NAMALWA (cell line): ENCODE measurements at regions not wholly inside any gene's neighbourhood (a gene's known extent, or its start where the extent isn't known, plus 50 kb on each side); places are given as distances from the start of the nearest gene placed in this dataset.
"Not testable (repeated sequence)": the region's sequence is repeated elsewhere in the genome, so short reads cannot be mapped to it uniquely, and the experiment has no call there.

ENCODE experiments used
- DNase-seq: peaks from one replicate; pipeline ENCODE4 v3.0.0-alpha.2; 2015; ENCODE audit warnings: low spot score

GRCh38 chr6:10180138-10181074 is 234.5 kb downstream of the TFAP2A start:
- DNase-seq: no peak

- DNase-seq: no peak
Observed at GRCh38 chr6:10177704-10178103, 237.2 kb downstream of the TFAP2A start.

GRCh38 chr6:10175362-10175761 is 239.5 kb downstream of the TFAP2A start:
- no peak for DNase-seq

DNA sequence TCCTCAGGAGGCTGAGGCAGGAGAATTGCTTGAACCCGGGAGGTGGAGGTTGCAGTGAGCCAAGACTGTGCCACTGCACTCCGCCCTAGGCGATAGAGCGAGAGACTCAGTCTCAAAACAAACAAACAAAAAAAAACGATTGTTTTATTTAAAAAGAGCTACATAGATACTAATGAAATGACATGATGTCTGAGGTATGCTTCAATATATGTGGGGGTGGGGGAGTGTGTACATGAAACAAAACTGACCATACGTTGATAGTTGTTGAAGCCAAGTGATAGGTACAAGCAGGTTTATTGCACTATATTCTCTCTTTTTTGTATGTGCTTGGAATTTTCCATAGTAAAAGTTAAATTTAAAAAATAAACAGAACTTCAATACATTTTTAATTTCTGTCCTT is 240.1 kb downstream of the TFAP2A start:
- no peak for DNase-seq

GRCh38 chr6:10174056-10174455 is 240.8 kb downstream of the TFAP2A start:
- DNase-seq: no peak

GRCh38 chr6:10171706-10172105 is 243.2 kb downstream of the TFAP2A start:
- not testable (repeated sequence) for DNase-seq

DNA sequence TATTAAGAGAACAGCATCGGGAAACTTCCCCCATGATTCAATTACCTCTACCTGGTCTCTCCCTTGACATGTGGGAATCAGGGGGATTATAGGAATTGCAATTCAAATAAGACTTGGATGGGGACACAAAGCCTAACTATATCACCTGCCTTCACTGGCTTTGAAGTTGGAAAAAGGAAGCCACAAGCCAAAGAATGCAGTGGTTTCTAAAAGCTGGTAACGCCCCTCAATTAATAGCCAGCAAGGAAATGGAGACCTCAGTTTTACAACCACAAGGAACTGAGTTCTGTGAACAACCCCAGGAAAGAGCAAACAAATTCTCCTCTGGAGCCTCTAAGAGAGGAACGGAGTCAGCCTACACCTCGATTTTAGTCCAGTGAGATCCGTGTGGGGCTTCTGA is 244.1 kb downstream of the TFAP2A start:
- no peak for DNase-seq

DNA sequence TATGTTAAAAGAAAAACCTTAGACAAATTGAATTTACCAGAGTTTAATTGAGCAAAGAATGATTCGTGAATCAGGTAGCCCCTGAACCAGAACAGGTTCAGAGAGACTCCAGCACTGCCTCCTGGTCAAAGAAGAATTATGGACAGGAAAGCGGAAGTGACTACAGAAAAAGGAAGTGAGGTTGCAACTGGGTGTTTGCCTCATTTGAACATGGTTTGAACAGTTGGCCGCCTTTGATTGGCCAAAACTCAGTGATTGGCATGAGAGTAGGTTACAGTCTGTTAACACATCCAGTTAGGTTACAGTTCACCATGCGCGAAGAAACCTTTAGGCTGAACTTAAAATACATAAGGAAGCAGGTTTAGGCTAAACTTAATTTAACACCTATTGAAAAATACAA is 248.8 kb downstream of the TFAP2A start:
- peak; percentile 47 for DNase-seq

GRCh38 chr6:10163203-10163962 is 251.5 kb downstream of the TFAP2A start:
- no peak for DNase-seq

GRCh38 chr6:10156875-10157274 is 258.0 kb downstream of the TFAP2A start:
- no peak for DNase-seq

DNA sequence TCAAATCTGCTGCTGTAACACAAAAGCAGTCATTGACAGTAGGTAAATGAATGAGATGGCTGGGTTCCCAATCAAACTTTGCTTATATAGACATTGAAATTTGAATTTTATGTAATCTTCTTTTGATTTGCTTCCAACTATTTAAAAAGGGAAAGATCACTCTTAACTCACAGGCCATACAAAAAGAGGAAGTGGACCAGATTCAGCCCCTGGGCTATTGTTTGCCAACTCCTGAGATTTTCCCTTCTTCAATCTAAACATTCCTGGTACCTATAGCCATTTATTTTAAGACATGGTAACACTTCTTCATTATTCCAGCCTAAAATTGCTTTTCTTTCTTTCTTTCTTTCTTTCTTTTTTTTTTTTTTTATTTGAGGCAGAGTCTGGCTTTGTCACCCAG is 260.6 kb downstream of the TFAP2A start:
- no peak for DNase-seq

- DNase-seq: no peak
Observed at GRCh38 chr6:10151144-10151915, 263.5 kb downstream of the TFAP2A start.

DNA sequence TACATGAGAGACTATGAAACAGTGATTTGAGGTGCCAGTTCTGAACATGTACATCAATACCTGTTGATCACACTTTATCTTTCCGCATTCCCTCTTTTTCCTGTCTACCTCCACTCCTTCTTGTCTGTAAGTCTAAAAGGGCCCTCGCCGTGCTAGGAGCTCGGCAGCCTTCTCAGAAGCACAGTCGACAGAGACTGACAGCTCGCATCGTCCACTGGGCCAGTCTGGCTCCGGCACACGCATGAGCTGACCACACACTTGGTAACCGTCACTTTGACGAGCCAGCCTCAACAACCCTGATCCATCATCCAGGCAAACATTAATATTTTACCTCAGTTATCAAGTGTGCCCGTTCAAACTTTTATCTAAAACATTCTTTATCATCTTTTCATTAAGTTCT is 265.3 kb downstream of the TFAP2A start:
- no peak for DNase-seq

- DNase-seq: peak; percentile 59
Observed at GRCh38 chr6:10146715-10147451, 268.0 kb downstream of the TFAP2A start.

DNA sequence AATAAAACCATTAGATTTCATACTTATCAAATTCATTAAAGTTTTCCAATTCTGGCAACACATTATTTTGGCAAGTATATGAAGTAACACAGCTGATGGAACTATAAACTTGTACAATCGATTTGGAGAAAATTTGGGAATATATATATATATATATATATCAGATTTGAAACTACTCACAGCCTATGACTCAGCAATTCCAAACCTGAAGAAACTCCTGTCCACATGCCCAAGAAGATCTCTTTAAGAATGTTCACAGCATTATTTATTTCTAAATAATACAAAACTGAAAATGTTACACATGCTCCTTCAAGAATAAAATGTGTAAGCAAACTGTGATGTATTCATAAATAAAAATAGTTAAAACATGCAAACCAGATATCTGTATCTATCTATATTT is 270.1 kb downstream of the TFAP2A start:
- DNase-seq: no peak

DNA sequence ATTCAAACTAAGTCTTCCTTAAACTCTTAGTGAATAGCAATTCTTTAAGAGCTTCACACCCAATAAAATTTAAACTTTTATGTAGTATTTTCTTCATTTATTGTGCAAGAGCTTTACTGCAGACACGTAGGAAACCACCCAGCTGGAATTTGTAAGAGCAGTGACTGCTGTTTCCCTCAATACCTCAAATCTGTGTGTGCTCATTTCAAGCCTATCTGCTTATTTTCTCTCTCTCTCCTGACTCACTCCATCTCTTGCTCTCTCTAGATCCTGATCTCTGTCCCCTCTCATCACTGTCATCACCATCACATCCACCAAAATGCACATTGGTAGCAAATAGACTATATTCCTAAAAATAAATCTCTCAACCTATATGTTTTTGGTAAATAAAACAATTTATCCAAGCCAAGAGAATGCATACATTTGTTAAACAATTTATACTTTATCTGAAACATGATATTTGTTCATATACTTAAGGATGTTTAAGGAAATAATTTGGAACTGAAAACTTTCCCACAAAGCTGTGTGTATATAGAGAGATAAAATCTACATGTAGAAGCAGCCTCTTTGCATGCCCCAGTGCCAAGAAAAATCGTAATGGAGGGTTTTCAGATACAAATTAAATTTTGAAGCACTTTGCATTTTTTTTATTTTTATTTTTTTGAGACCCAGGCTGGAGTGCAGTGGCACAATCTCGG is 273.0 kb downstream of the TFAP2A start:
- no peak for DNase-seq

DNA sequence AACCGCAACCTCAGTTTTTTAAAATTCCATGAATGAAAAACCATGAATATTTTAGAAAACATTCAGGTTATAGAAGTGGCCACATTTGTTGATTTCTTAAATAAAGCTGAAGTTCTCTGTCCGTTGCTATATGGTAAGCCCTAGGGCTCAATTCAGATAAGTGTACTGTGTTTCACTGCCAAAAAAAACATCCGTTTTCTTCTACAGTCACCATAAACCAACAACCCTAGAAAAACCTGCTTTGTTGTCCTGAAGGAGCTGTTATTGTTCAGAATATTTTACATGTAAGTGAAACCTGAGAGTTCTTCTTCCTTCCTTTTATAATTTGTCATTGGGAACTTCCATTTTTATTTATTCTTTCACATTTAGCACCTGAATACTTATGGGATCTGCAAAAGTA is 274.1 kb downstream of the TFAP2A start:
- no peak for DNase-seq

- DNase-seq: no peak
Observed at GRCh38 chr6:10140136-10140535, 274.7 kb downstream of the TFAP2A start.

GRCh38 chr6:10138917-10139316 is 276.0 kb downstream of the TFAP2A start:
- DNase-seq: no peak

DNA sequence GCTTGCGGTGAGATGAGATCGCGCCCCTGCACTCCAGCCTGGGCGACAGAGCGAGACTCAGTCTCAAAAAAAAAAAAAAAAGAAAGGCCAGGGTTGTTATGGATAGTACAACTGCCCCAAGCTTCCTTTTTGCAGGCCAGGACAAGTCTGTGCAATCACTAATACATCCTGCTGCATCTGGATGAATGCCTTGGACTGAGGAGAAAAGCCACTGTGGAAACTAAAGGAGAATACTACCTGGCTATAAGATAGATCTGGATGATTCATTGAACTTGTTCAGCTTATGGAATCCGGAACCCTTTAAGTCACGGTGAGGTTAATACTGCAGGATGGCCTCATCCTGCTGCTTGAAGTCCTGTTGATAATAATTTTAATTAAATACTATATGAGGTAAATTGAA is 278.2 kb downstream of the TFAP2A start:
- DNase-seq: no peak

DNA sequence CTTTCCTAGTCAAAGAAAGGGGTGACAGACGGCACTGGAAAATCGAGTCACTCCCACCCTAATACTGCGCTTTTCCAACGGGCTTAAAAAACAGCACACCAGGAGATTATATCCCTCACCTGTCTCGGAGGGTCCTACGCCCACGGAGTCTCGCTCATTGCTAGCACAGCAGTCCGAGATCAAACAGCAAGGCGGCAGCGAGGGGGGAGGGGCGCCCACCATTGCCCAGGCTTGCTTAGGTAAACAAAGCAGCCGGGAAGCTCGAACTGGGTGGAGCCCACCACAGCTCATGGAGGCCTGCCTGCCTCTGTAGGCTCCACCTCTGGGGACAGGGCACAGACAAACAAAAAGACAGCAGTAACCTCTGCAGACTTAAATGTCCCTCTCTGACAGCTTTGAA is 280.7 kb downstream of the TFAP2A start:
- DNase-seq: not testable (repeated sequence)
